PFSK-1 (cell line): ENCODE measurements at regions not wholly inside any gene's neighbourhood (a gene's known extent, or its start where the extent isn't known, plus 50 kb on each side); places are given as distances from the start of the nearest gene placed in this dataset.

ENCODE experiments used
- SIN3A ChIP-seq: IDR thresholded peaks from 2 replicates; pipeline ENCODE4 v1.6.1; 2012; ENCODE audit warnings: mild to moderate bottlenecking, low read length, moderate library complexity, borderline replicate concordance; ENCODE audit not compliant: insufficient read depth
- TF ChIP-seq, protein P1 (sequence below), 2 experiments: IDR thresholded peaks; 2 replicates each; pipeline versions ENCODE4 v1.6.1 to v1.8.0; 2011 to 2012; ENCODE audit warnings: low read depth in 2 of 2, low read length in 2 of 2, control low read depth in 1 of 2, inconsistent platforms in 1 of 2, mild to moderate bottlenecking in 1 of 2, moderate library complexity in 1 of 2; ENCODE audit not compliant: insufficient read depth in 1 of 2

DNA sequence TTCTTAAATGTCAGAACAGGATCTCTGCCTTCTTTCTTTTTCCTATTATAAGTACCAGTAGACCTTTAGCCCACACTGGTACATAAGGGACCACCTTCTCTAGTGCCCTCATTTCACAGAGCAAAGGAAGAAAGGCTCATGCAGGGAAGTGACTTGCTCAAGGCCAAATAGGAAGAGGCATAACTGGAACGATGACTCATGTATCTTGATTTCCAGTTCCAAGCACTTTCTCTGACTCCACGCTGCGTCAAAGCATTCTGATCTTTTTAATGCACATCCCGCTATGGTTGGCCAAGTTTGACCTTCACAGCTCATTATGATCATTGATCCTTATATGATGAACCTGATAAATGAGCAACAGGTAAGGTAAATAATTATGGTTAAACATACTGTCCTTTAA is 542.0 kb downstream of the GBA3 start:
- TF ChIP-seq, protein P1, sequence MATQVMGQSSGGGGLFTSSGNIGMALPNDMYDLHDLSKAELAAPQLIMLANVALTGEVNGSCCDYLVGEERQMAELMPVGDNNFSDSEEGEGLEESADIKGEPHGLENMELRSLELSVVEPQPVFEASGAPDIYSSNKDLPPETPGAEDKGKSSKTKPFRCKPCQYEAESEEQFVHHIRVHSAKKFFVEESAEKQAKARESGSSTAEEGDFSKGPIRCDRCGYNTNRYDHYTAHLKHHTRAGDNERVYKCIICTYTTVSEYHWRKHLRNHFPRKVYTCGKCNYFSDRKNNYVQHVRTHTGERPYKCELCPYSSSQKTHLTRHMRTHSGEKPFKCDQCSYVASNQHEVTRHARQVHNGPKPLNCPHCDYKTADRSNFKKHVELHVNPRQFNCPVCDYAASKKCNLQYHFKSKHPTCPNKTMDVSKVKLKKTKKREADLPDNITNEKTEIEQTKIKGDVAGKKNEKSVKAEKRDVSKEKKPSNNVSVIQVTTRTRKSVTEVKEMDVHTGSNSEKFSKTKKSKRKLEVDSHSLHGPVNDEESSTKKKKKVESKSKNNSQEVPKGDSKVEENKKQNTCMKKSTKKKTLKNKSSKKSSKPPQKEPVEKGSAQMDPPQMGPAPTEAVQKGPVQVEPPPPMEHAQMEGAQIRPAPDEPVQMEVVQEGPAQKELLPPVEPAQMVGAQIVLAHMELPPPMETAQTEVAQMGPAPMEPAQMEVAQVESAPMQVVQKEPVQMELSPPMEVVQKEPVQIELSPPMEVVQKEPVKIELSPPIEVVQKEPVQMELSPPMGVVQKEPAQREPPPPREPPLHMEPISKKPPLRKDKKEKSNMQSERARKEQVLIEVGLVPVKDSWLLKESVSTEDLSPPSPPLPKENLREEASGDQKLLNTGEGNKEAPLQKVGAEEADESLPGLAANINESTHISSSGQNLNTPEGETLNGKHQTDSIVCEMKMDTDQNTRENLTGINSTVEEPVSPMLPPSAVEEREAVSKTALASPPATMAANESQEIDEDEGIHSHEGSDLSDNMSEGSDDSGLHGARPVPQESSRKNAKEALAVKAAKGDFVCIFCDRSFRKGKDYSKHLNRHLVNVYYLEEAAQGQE (IDR thresholded peaks at IDR 0.05; ENCODE audit: insufficient read depth in 1 of 2, low read depth in 2 of 2, low read length in 2 of 2), result no peak
- no peak for TF ChIP-seq SIN3A
